NCI-H774 (cell line): ENCODE measurements at regions not wholly inside any gene's neighbourhood (a gene's known extent, or its start where the extent isn't known, plus 50 kb on each side); places are given as distances from the start of the nearest gene placed in this dataset.
"Not testable (repeated sequence)": the region's sequence is repeated elsewhere in the genome, so short reads cannot be mapped to it uniquely, and the experiment has no call there.

Experiments used
- DNase-seq: peaks from one replicate; lab custom pipeline; 2025; lab: John Stamatoyannopoulos, UW

- no peak for DNase-seq
These were observed 150.8 kb downstream of the RBMX2 start for GRCh38 chrX:130552444-130553073.

- DNase-seq: no peak
These were observed 153.6 kb downstream of the RBMX2 start for GRCh38 chrX:130555341-130555740.

DNA sequence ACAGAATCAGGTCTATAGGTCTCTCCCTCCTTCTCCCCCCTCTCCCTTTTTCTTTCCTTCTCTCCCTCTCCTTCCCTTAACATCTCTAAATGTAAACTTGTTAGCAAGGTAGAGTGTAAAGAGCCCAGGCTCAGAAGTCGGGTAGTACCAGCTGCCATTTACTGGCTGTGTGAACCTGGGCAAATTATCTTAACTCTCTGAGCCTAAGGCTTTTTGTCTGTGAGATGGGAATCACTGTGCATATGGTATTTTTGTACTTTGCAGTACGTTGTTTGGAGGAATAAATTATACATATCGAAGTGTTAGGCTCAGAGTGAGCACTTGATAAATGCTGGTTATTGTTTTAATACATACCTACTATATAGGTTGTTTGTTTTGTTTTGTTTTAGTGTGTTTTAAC is 154.0 kb downstream of the RBMX2 start:
- DNase-seq: no peak

- no peak for DNase-seq
These were observed 155.2 kb downstream of the RBMX2 start for GRCh38 chrX:130556951-130557350.

GRCh38 chrX:130560544-130560943 is 158.8 kb downstream of the RBMX2 start:
- DNase-seq: no peak

GRCh38 chrX:130561930-130562329 is 160.1 kb downstream of the RBMX2 start:
- DNase-seq: no peak

GRCh38 chrX:130563476-130563875 is 161.7 kb downstream of the RBMX2 start:
- DNase-seq: no peak

- no peak for DNase-seq
These were observed 164.4 kb downstream of the RBMX2 start for GRCh38 chrX:130566028-130566683.

- not testable (repeated sequence) for DNase-seq
These were observed 171.2 kb downstream of the RBMX2 start for GRCh38 chrX:130573030-130573429.
